Neural cell (in vitro differentiated cells): ENCODE measurements at regions not wholly inside any gene's neighbourhood (a gene's known extent, or its start where the extent isn't known, plus 50 kb on each side); places are given as distances from the start of the nearest gene placed in this dataset.

Source experiments
- H2AFZ ChIP-seq: fragments of 200-600, 300-800 bp; sonication (generic), shearing (Covaris generic); 2 replicates; pipeline ENCODE4 v1.6.0; 2014; ENCODE audit warnings: low read depth, mild to moderate bottlenecking, antibody characterized with exemption, low read length, moderate library complexity
- H3F3A ChIP-seq: fragments of 200-600 bp; shearing (Covaris generic); 2 replicates; pipeline ENCODE4 v1.6.1; 2016; ENCODE audit warnings: mild to moderate bottlenecking, moderate library complexity, mixed read lengths, antibody characterized with exemption, low read length; ENCODE audit not compliant: insufficient read depth, poor library complexity, severe bottlenecking
- H3K27ac ChIP-seq: fragments of 200-600, 300-800 bp; sonication (generic), shearing (Covaris generic); 2 replicates; pipeline ENCODE4 v1.5.1; 2014; ENCODE audit warnings: mild to moderate bottlenecking, low read length, moderate library complexity
- H3K27me3 ChIP-seq: fragments of 300-800, 200-600 bp; sonication (generic), shearing (Covaris generic); 2 replicates; pipeline ENCODE4 v1.6.0; 2014; ENCODE audit warnings: mild to moderate bottlenecking, low read depth, low read length, moderate library complexity; ENCODE audit not compliant: insufficient read depth
- H3K36me3 ChIP-seq: fragments of 300-800, 200-600 bp; sonication (generic), shearing (Covaris generic); 2 replicates; pipeline ENCODE4 v1.5.1; 2014; ENCODE audit warnings: mild to moderate bottlenecking, antibody characterized with exemption, low read length, moderate library complexity; ENCODE audit not compliant: insufficient read depth
- H3K4me2 ChIP-seq: fragments of 300-800, 200-600 bp; sonication (generic), shearing (Covaris generic); 2 replicates; pipeline ENCODE4 v1.6.0; 2014; ENCODE audit warnings: mild to moderate bottlenecking, low read length
- H3K4me3 ChIP-seq: fragments of 300-800, 200-600 bp; sonication (generic), shearing (Covaris generic); 2 replicates; pipeline ENCODE4 v1.5.1; 2014; ENCODE audit warnings: mild to moderate bottlenecking, low read length, moderate library complexity
- H3K79me2 ChIP-seq: fragments of 200-600 bp; shearing (Covaris generic); replicated peaks from 2 replicates; pipeline ENCODE4 v1.6.0; 2014; ENCODE audit warnings: mild to moderate bottlenecking, low read length, moderate library complexity; ENCODE audit not compliant: insufficient read depth
- H3K9ac ChIP-seq: fragments of 300-800, 200-600 bp; sonication (generic), shearing (Covaris generic); 2 replicates; pipeline ENCODE4 v1.6.1; 2016; ENCODE audit warnings: mild to moderate bottlenecking, low read length, mixed read lengths
- H3K9me2 ChIP-seq: fragments of 200-600 bp; shearing (Covaris generic); 2 replicates; pipeline ENCODE4 v1.6.1; 2016; ENCODE audit warnings: mild to moderate bottlenecking, low read length, mixed read lengths; ENCODE audit not compliant: insufficient read depth
- H3K9me3 ChIP-seq: fragments of 200-600, 300-800 bp; sonication (generic), shearing (Covaris generic); 2 replicates; pipeline ENCODE4 v1.6.1; 2016; ENCODE audit warnings: mild to moderate bottlenecking, mixed run types, low read length, moderate library complexity, mixed read lengths
- H4K20me1 ChIP-seq: fragments of 200-600 bp; shearing (Covaris generic); 2 replicates; pipeline ENCODE4 v1.6.1; 2016; ENCODE audit warnings: mild to moderate bottlenecking, mixed run types; ENCODE audit not compliant: insufficient read depth
- EP300 ChIP-seq: fragments of 450-650 bp; conservative IDR thresholded peaks from 2 replicates; pipeline ENCODE4 v1.6.1; 2014; ENCODE audit warnings: antibody characterized with exemption, mild to moderate bottlenecking, moderate library complexity; ENCODE audit not compliant: poor library complexity, severe bottlenecking
- EZH2 ChIP-seq: fragments of 200-600, 300-800 bp; shearing (Covaris generic), sonication (generic); IDR thresholded peaks from 2 replicates; pipeline ENCODE4 v1.6.1; 2014; ENCODE audit warnings: antibody characterized with exemption, low read length, borderline replicate concordance, mild to moderate bottlenecking; ENCODE audit not compliant: insufficient read depth, poor library complexity, severe bottlenecking
- MXI1 ChIP-seq: fragments of 450-650 bp; conservative IDR thresholded peaks from 2 replicates; pipeline ENCODE4 v1.6.1; 2014; ENCODE audit warnings: antibody characterized with exemption, mild to moderate bottlenecking; ENCODE audit not compliant: poor library complexity, severe bottlenecking
- POLR2AphosphoS5 ChIP-seq: IDR thresholded peaks from 2 replicates; pipeline ENCODE4 v1.6.1; 2012
- RAD21 ChIP-seq: fragments of 450-650 bp; conservative IDR thresholded peaks from 2 replicates; pipeline ENCODE4 v1.6.1; 2014; ENCODE audit warnings: antibody characterized with exemption, mild to moderate bottlenecking, moderate library complexity
- SMC3 ChIP-seq: fragments of 450-650 bp; conservative IDR thresholded peaks from 2 replicates; pipeline ENCODE4 v1.6.1; 2014; ENCODE audit warnings: antibody characterized with exemption, mild to moderate bottlenecking, moderate library complexity; ENCODE audit not compliant: poor library complexity
- TAF1 ChIP-seq: IDR thresholded peaks from 2 replicates; pipeline ENCODE4 v1.6.1; 2012; ENCODE audit warnings: low read depth
- TF ChIP-seq, protein P1 (sequence below): fragments of 450-650 bp; IDR thresholded peaks from 2 replicates; pipeline ENCODE4 v1.5.1; 2014; ENCODE audit warnings: antibody characterized with exemption, mild to moderate bottlenecking, moderate library complexity; ENCODE audit not compliant: poor library complexity, severe bottlenecking
- TF ChIP-seq, protein P2 (sequence below): IDR thresholded peaks from 2 replicates; pipeline ENCODE4 v1.6.1; 2012; ENCODE audit warnings: borderline replicate concordance

DNA sequence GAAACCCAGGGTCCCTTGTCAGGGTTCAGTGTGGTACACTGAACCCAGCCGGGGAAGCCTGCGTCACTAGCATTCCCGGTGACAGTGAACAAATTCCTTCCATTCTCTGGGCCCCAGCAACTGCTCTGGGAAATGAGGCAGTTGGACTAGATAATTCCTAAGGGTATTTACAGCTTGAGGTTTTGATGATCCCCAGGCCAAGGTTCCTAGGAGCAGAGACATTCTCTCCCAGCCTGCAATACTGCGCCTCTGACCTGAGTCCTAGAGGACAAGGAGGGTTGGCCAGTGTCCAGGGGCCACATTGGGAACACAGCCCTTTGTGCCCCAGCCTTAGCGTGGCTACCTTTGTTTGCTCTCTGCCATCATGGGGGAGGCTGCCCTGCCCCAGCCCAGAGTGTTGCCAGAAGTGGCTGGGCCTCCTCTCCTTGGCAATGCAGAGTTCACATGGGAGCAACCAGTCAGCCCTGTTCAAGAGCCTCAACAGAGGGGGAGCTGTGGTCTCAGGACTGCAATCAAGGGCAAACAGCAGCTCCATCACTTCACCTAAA is 178.2 kb downstream of the SEC61B start:
- H3K36me3 ChIP-seq = no peaks in the 10 kb centered on the region
- no peak overlapping the region for H3K4me3 ChIP-seq
- no peaks in the 10 kb centered on the region for H3K9me2 ChIP-seq
- H3K79me2 ChIP-seq = no peaks in the 10 kb centered on the region
- no peaks in the 10 kb centered on the region for H3K27me3 ChIP-seq
- H4K20me1 ChIP-seq = no peaks in the 10 kb centered on the region
- H3K9ac ChIP-seq = no peak overlapping the region
- no peaks in the 10 kb centered on the region for H3K9me3 ChIP-seq
- no peak overlapping the region for H3K27ac ChIP-seq
- TF ChIP-seq SMC3 (no peak), EP300 (no peak), RAD21 (no peak)
- TF ChIP-seq, protein P1, sequence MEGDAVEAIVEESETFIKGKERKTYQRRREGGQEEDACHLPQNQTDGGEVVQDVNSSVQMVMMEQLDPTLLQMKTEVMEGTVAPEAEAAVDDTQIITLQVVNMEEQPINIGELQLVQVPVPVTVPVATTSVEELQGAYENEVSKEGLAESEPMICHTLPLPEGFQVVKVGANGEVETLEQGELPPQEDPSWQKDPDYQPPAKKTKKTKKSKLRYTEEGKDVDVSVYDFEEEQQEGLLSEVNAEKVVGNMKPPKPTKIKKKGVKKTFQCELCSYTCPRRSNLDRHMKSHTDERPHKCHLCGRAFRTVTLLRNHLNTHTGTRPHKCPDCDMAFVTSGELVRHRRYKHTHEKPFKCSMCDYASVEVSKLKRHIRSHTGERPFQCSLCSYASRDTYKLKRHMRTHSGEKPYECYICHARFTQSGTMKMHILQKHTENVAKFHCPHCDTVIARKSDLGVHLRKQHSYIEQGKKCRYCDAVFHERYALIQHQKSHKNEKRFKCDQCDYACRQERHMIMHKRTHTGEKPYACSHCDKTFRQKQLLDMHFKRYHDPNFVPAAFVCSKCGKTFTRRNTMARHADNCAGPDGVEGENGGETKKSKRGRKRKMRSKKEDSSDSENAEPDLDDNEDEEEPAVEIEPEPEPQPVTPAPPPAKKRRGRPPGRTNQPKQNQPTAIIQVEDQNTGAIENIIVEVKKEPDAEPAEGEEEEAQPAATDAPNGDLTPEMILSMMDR = no peak
- TF ChIP-seq, protein P2, sequence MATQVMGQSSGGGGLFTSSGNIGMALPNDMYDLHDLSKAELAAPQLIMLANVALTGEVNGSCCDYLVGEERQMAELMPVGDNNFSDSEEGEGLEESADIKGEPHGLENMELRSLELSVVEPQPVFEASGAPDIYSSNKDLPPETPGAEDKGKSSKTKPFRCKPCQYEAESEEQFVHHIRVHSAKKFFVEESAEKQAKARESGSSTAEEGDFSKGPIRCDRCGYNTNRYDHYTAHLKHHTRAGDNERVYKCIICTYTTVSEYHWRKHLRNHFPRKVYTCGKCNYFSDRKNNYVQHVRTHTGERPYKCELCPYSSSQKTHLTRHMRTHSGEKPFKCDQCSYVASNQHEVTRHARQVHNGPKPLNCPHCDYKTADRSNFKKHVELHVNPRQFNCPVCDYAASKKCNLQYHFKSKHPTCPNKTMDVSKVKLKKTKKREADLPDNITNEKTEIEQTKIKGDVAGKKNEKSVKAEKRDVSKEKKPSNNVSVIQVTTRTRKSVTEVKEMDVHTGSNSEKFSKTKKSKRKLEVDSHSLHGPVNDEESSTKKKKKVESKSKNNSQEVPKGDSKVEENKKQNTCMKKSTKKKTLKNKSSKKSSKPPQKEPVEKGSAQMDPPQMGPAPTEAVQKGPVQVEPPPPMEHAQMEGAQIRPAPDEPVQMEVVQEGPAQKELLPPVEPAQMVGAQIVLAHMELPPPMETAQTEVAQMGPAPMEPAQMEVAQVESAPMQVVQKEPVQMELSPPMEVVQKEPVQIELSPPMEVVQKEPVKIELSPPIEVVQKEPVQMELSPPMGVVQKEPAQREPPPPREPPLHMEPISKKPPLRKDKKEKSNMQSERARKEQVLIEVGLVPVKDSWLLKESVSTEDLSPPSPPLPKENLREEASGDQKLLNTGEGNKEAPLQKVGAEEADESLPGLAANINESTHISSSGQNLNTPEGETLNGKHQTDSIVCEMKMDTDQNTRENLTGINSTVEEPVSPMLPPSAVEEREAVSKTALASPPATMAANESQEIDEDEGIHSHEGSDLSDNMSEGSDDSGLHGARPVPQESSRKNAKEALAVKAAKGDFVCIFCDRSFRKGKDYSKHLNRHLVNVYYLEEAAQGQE = no peak
- H3F3A ChIP-seq = no peaks in the 10 kb centered on the region
- H3K4me2 ChIP-seq = no peak overlapping the region
- H2AFZ ChIP-seq = no peak overlapping the region

GRCh38 chr9:99401680-99402504 is 179.8 kb downstream of the SEC61B start:
- no peaks in the 10 kb centered on the region for H3K36me3 ChIP-seq
- no peak overlapping the region for H3K27ac ChIP-seq
- H3K4me2 ChIP-seq = no peak overlapping the region
- H3K9ac ChIP-seq = no peak overlapping the region
- no peak overlapping the region for H2AFZ ChIP-seq
- no peaks in the 10 kb centered on the region for H3K9me3 ChIP-seq
- no peaks in the 10 kb centered on the region for H3K9me2 ChIP-seq
- no peaks in the 10 kb centered on the region for H3F3A ChIP-seq
- H3K79me2 ChIP-seq = no peaks in the 10 kb centered on the region
- no peaks in the 10 kb centered on the region for H4K20me1 ChIP-seq
- H3K27me3 ChIP-seq = no peaks in the 10 kb centered on the region
- TF ChIP-seq TAF1 = no peak
- TF ChIP-seq RAD21 = no peak
- no peak for TF ChIP-seq EZH2
- no peak for TF ChIP-seq EP300
- no peak for TF ChIP-seq POLR2AphosphoS5
- TF ChIP-seq, protein P2 = no peak
- no peak for TF ChIP-seq SMC3
- TF ChIP-seq MXI1 = no peak
- TF ChIP-seq, protein P1 = no peak
- no peak overlapping the region for H3K4me3 ChIP-seq
